Endothelial cell of umbilical vein (primary cell): ENCODE measurements at regions not wholly inside any gene's neighbourhood (a gene's known extent, or its start where the extent isn't known, plus 50 kb on each side); places are given as distances from the start of the nearest gene placed in this dataset.

Experiments
- BruUV-seq: library from RNA; stranded (reverse); fragments of 400-500 nt; replicated peaks from 2 replicates; lab custom pipeline; 2021; lab: Mats Ljungman, UMichigan
- CTCF ChIA-PET: fragments of 300-600, 350-600 bp; sonication (Branson Sonifier 250); formaldehyde crosslinking; loops from one replicate; lab custom pipeline; 2021; ENCODE audit warnings: antibody characterized with exemption, inconsistent platforms; lab: Charles Lee
- POLR2A ChIA-PET: fragments of 300-600, 350-600 bp; sonication (Branson Sonifier 250); formaldehyde crosslinking; loops from one replicate; lab custom pipeline; 2021; ENCODE audit warnings: antibody characterized with exemption, inconsistent platforms; lab: Charles Lee
- DNase-seq: peaks from one replicate; pipeline ENCODE4 v3.0.0-alpha.2; 2011; ENCODE audit warnings: low read depth, low spot score
- FAIRE-seq: peaks from 2 replicates; lab custom pipeline; 2011; peaks lifted over from hg19 to GRCh38; lab: Jason Lieb, UNC
- H2AFZ ChIP-seq: 2 replicates; pipeline ENCODE4 v1.6.0; 2012; ENCODE audit warnings: low read depth, low read length, control low read depth, inconsistent platforms
- H3K27ac ChIP-seq: 2 replicates; pipeline ENCODE4 v1.5.1; 2011; ENCODE audit warnings: low read depth, mild to moderate bottlenecking, control low read depth, low read length, moderate library complexity; ENCODE audit not compliant: insufficient read depth
- H3K27me3 ChIP-seq, 2 experiments: 2 replicates each; pipeline versions ENCODE4 v1.6.0 to v1.6.1; 2011; ENCODE audit warnings: low read length in 2 of 2, mixed read lengths in 1 of 2; ENCODE audit not compliant: control insufficient read depth in 2 of 2, insufficient read depth in 2 of 2
- H3K36me3 ChIP-seq, 2 experiments: 2 replicates in 1 of 2; 3 replicates in 1 of 2; pipeline ENCODE4 v1.5.1; 2011; ENCODE audit warnings: low read length in 2 of 2, mild to moderate bottlenecking in 1 of 2, moderate library complexity in 1 of 2; ENCODE audit not compliant: control insufficient read depth in 2 of 2, insufficient read depth in 2 of 2; ENCODE audit errors: extremely low read depth in 1 of 2
- H3K4me1 ChIP-seq: 3 replicates; pipeline ENCODE4 v1.5.1; 2011; ENCODE audit warnings: mild to moderate bottlenecking, low read length; ENCODE audit not compliant: control insufficient read depth, insufficient read depth; ENCODE audit errors: extremely low read depth
- H3K4me2 ChIP-seq: 2 replicates; pipeline ENCODE4 v1.6.1; 2011; ENCODE audit warnings: low read length, control low read depth, mixed read lengths; ENCODE audit not compliant: insufficient read depth
- H3K4me3 ChIP-seq, 3 experiments: fragments of 200-600 bp in 1 of 3; sonication (generic), shearing (Covaris generic) in 1 of 3; replicated peaks in 1 of 3; 2 replicates each; pipeline ENCODE4 v1.5.1; 2011 to 2016; ENCODE audit warnings: control low read depth in 3 of 3, low read length in 3 of 3, mild to moderate bottlenecking in 2 of 3, inconsistent platforms in 1 of 3, low read depth in 1 of 3, moderate library complexity in 1 of 3; ENCODE audit not compliant: insufficient read depth in 1 of 3
- H3K79me2 ChIP-seq: 2 replicates; pipeline ENCODE4 v1.6.0; 2012; ENCODE audit warnings: low read length, inconsistent platforms; ENCODE audit not compliant: control insufficient read depth, insufficient read depth
- H3K9ac ChIP-seq: replicated peaks from 2 replicates; pipeline ENCODE3; 2011; ENCODE audit warnings: low read length, control low read depth; ENCODE audit not compliant: insufficient read depth; ENCODE audit errors: extremely low read depth
- H3K9me1 ChIP-seq: replicated peaks from 3 replicates; pipeline ENCODE4 v1.6.0; 2011; ENCODE audit warnings: mild to moderate bottlenecking, low read length; ENCODE audit not compliant: control insufficient read depth, insufficient read depth; ENCODE audit errors: extremely low read depth
- H3K9me3 ChIP-seq: replicated peaks from 2 replicates; pipeline ENCODE4 v1.5.1; 2012; ENCODE audit warnings: low read length, inconsistent platforms; ENCODE audit not compliant: control insufficient read depth, insufficient read depth
- H4K20me1 ChIP-seq: replicated peaks from 2 replicates; pipeline ENCODE3; 2011; ENCODE audit warnings: mild to moderate bottlenecking, low read length; ENCODE audit not compliant: control insufficient read depth, insufficient read depth; ENCODE audit errors: extremely low read depth
- EZH2 ChIP-seq: IDR thresholded peaks from 2 replicates; pipeline ENCODE4 v1.6.1; 2012; ENCODE audit warnings: borderline replicate concordance, low read depth, mild to moderate bottlenecking, moderate library complexity, low read length, inconsistent platforms; ENCODE audit not compliant: severe bottlenecking
- FOS ChIP-seq: IDR thresholded peaks from 2 replicates; pipeline ENCODE4 v1.6.1; 2011; ENCODE audit warnings: mild to moderate bottlenecking, low read length, moderate library complexity, borderline replicate concordance; ENCODE audit not compliant: insufficient read depth
- GATA2 ChIP-seq: IDR thresholded peaks from 2 replicates; pipeline ENCODE4 v1.7.0; 2011; ENCODE audit warnings: low read depth, mild to moderate bottlenecking, moderate library complexity, mixed read lengths, low read length; ENCODE audit not compliant: insufficient read length, insufficient read depth
- JUN ChIP-seq: IDR thresholded peaks from 2 replicates; pipeline ENCODE4 v1.6.1; 2011; ENCODE audit warnings: borderline replicate concordance, low read depth; ENCODE audit not compliant: insufficient read length, insufficient read depth
- MAX ChIP-seq: IDR thresholded peaks from 2 replicates; pipeline ENCODE4 v1.6.1; 2011; ENCODE audit not compliant: insufficient read depth, insufficient read length
- MYC ChIP-seq: IDR thresholded peaks from one replicate; pipeline ENCODE4 v1.6.1; 2011; ENCODE audit warnings: mild to moderate bottlenecking, low read depth, low read length
- POLR2A ChIP-seq: IDR thresholded peaks from 2 replicates; pipeline ENCODE4 v1.6.1; 2012; ENCODE audit warnings: low read depth, mild to moderate bottlenecking, control low read depth, low read length
- POLR2AphosphoS5 ChIP-seq: IDR thresholded peaks from 2 replicates; pipeline ENCODE4 v1.6.1; 2012; ENCODE audit warnings: low read depth, mild to moderate bottlenecking, control low read depth, low read length, moderate library complexity; ENCODE audit not compliant: insufficient read depth
- dilution Hi-C: fragments of 300-500 bp; cut with MboI; formaldehyde crosslinking; loops from one replicate; pipeline ENCODE4 v1.15.0; 2019; ENCODE audit warnings: low sequenced_read_pairs; ENCODE audit not compliant: extremely low pct_ligation_motif_present
- intact Hi-C: fragments of 100-400 bp; cut with micrococcal nuclease; formaldehyde crosslinking; loops from one replicate; pipeline ENCODE4 v1.10.0; 2022
- TF ChIP-seq, protein P1 (sequence below), 2 donors: IDR thresholded peaks; 1 replicate in 1 of 2; 2 replicates in 1 of 2; pipeline ENCODE4 v1.5.1; 2011; ENCODE audit warnings: low read length in 2 of 2, mild to moderate bottlenecking in 2 of 2, moderate library complexity in 2 of 2, control low read depth in 1 of 2, inconsistent platforms in 1 of 2, low read depth in 1 of 2; ENCODE audit not compliant: insufficient read depth in 1 of 2; ENCODE audit errors: extremely low read depth in 1 of 2

- Histone ChIP-seq H4K20me1 (no peaks in the 10 kb centered on the region), H3K27ac (no peak overlapping the region), H3K9ac (no peak overlapping the region), H3K4me2 (no peak overlapping the region), H3K4me3 (no peak overlapping the region), H3K9me3 (peaks cover 4% of the 10 kb centered on the region), H3K4me1 (no peaks in the 10 kb centered on the region), H3K36me3 (no peaks in the 10 kb centered on the region), H3K79me2 (no peaks in the 10 kb centered on the region), H3K9me1 (no peaks in the 10 kb centered on the region), H3K27me3 (no peaks in the 10 kb centered on the region), H2AFZ (no peak overlapping the region)
- POLR2A ChIA-PET: no interaction called here
- TF ChIP-seq POLR2A (no peak), POLR2AphosphoS5 (no peak), MAX (no peak), MYC (no peak), EZH2 (no peak), GATA2 (no peak), JUN (no peak), FOS (no peak)
- TF ChIP-seq, protein P1, sequence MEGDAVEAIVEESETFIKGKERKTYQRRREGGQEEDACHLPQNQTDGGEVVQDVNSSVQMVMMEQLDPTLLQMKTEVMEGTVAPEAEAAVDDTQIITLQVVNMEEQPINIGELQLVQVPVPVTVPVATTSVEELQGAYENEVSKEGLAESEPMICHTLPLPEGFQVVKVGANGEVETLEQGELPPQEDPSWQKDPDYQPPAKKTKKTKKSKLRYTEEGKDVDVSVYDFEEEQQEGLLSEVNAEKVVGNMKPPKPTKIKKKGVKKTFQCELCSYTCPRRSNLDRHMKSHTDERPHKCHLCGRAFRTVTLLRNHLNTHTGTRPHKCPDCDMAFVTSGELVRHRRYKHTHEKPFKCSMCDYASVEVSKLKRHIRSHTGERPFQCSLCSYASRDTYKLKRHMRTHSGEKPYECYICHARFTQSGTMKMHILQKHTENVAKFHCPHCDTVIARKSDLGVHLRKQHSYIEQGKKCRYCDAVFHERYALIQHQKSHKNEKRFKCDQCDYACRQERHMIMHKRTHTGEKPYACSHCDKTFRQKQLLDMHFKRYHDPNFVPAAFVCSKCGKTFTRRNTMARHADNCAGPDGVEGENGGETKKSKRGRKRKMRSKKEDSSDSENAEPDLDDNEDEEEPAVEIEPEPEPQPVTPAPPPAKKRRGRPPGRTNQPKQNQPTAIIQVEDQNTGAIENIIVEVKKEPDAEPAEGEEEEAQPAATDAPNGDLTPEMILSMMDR (IDR thresholded peaks at IDR 0.05; ENCODE audit: extremely low read depth in 1 of 2, insufficient read depth in 1 of 2, low read depth in 1 of 2, low read length in 2 of 2): no peak
- CTCF ChIA-PET: no interaction called here
- DNase-seq (no peak), FAIRE-seq (no peak)
- dilution Hi-C loops (no loop called here), intact Hi-C loops (no loop called here)
- BruUV-seq: no TSS peak
Observed at GRCh38 chr3:82957079-82957478, 1195.6 kb upstream of the GBE1 start.
